ENCODE measurements at regions not wholly inside any gene's neighbourhood (a gene's known extent, or its start where the extent isn't known, plus 50 kb on each side); places are given as distances from the start of the nearest gene placed in this dataset.
A peak's percentile ranks its signal among the peaks of the same experiment; 100 is the strongest.
"Not testable (repeated sequence)": the region's sequence is repeated elsewhere in the genome, so short reads cannot be mapped to it uniquely, and the experiment has no call there.

- Mint-ChIP-seq H3K27ac (no peak overlapping the region), H3K36me3 (no peaks in the 10 kb centered on the region), H3K9me3 (no peaks in the 10 kb centered on the region)
- ATAC-seq: no peak
- DNase-seq (ENCODE audit: low spot score in 2 of 2): no peak
These were observed 144.7 kb upstream of the KIF26B start for GRCh38 chr1:245010018-245010614.

- DNase-seq (ENCODE audit: low spot score in 2 of 2): no peak
- ATAC-seq: no peak
- Mint-ChIP-seq H3K27ac (no peak overlapping the region), H3K36me3 (no peaks in the 10 kb centered on the region), H3K9me3 (no peaks in the 10 kb centered on the region)
These were observed 144.4 kb upstream of the HNRNPU start for GRCh38 chr1:245008761-245009160.

DNA sequence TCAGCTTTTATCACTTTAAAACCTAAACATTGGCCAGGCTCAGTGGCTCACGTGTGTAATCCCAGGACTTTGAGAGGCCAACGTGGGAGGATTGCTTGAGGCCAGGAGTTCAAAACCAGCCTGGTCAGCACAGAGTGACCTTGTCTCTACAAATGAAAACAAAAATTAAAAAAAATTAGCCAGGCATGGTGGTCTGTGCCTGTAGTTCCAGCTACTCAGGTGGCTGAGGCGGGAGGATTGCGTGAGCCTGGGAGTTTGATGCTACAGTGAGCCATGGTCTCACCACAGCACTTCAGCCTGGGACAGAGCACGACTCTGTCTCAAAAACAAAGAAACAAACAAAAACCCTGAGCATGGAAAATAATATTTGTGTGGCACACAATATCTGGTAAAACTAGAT is 143.5 kb upstream of the HNRNPU start:
- no peak for ATAC-seq
- no peak for DNase-seq (ENCODE audit: low spot score in 2 of 2)
- Mint-ChIP-seq H3K27ac (no peak overlapping the region), H3K36me3 (no peaks in the 10 kb centered on the region), H3K9me3 (no peaks in the 10 kb centered on the region)

- no peak for DNase-seq (ENCODE audit: low spot score in 2 of 2)
These were observed 138.9 kb upstream of the HNRNPU start for GRCh38 chr1:245003246-245003645.

GRCh38 chr1:245001252-245001651 is 136.9 kb upstream of the HNRNPU start:
- Mint-ChIP-seq H3K36me3 (no peaks in the 10 kb centered on the region), H3K9me3 (no peaks in the 10 kb centered on the region), H3K27ac (no peak overlapping the region)
- ATAC-seq (no peak), DNase-seq (ENCODE audit: low spot score in 2 of 2) (no peak)

More at GRCh38 chr1:245003246-245003645, 138.9 kb upstream of the HNRNPU start:
- H3K36me3 Mint-ChIP-seq: no peaks in the 10 kb centered on the region
- H3K9me3 Mint-ChIP-seq: no peaks in the 10 kb centered on the region
- no peak for ATAC-seq
- no peak overlapping the region for H3K27ac Mint-ChIP-seq

- ATAC-seq (no peak), DNase-seq (ENCODE audit: low spot score in 2 of 2) (no peak)
- H3K9me3 Mint-ChIP-seq: no peaks in the 10 kb centered on the region
- H3K27ac Mint-ChIP-seq: no peak overlapping the region
- H3K36me3 Mint-ChIP-seq: no peaks in the 10 kb centered on the region
These were observed 136.5 kb upstream of the HNRNPU start for GRCh38 chr1:245000872-245001188.

DNA sequence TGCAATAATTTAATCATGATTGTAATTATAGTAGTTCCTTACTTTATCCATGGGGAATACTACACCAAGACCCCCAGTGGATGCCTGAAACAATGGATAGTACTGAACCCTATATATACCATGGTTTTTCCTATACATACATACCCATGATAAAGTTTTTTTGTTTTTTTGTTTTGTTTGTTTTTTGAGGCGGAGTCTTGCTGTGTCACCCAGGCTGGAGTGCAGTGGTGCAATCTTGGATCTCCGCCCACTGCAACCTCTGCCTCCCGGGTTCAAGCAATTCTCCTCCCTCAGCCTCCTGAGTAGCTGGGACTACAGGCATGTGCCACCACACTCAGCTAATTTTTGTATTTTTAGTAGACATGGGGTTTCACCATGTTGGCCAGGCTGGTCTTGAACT is 135.3 kb upstream of the HNRNPU start:
- H3K9me3 Mint-ChIP-seq; ATAC-seq; DNase-seq (ENCODE audit: low spot score in 2 of 2); H3K36me3 Mint-ChIP-seq; H3K27ac Mint-ChIP-seq: not testable (repeated sequence)

DNA sequence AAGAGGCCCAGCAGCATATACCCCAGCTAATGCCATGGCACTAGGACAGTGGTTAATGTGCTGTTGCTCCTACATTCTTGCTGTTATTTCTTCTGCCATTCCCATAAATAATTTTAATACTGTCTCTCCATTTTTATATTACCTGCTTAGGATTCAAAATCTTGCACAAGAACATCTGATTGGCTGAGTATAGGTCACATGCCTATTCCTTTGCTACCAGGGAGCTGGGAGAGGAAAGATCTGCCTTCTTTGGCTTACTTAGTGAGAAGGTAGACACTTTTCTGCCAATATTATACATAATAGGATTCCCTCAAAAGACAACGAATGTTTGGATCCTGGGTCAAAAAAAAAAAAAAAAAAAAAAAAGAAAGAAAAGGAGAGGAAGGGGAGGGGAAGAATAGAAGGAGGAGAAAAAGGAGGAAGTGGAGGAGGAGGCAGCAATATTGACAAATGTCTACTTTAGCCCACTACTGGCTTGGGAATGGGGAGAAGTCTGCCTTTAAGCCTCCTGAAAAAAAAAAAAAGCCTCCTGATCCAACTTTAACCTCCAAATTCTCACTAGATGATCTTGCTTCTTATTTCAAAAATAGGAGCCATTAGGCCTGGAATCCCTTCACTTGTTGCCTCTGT is 134.5 kb upstream of the HNRNPU start:
- H3K27ac Mint-ChIP-seq: no peak overlapping the region
- DNase-seq (ENCODE audit: low spot score in 2 of 2) (no peak), ATAC-seq (no peak)
- H3K36me3 Mint-ChIP-seq: no peaks in the 10 kb centered on the region
- H3K9me3 Mint-ChIP-seq: no peaks in the 10 kb centered on the region

- no peaks in the 10 kb centered on the region for H3K36me3 Mint-ChIP-seq
- H3K27ac Mint-ChIP-seq: no peak overlapping the region
These were observed 131.5 kb upstream of the HNRNPU start for GRCh38 chr1:244995602-244996400.

DNA sequence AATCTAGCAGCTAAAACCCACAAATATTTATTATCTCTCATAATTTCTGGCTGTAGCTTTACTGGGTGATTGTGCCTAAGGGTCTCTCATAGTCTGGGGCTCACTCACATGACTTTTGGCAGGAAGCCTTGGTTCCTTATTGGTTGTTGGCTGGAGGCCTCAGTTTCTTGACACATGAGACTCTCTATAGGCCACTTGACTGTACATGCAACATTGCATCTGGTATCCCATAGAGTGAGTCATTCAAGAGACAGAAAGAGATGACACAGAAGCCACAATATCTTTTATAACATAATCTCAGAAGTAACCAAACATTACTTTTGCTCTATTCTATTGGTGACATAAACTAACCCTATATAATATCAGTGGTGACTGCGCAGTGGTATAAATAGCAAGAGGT is 128.5 kb upstream of the HNRNPU start:
- no peak overlapping the region for H3K27ac Mint-ChIP-seq
- no peak for DNase-seq (ENCODE audit: low spot score in 2 of 2)
- peak; percentile 76 to 78 for ATAC-seq
- H3K9me3 Mint-ChIP-seq: no peaks in the 10 kb centered on the region
- H3K36me3 Mint-ChIP-seq: no peaks in the 10 kb centered on the region

More at GRCh38 chr1:244995602-244996400, 131.5 kb upstream of the HNRNPU start:
- DNase-seq (ENCODE audit: low spot score in 2 of 2): no peak
- no peaks in the 10 kb centered on the region for H3K9me3 Mint-ChIP-seq
- no peak for ATAC-seq

DNA sequence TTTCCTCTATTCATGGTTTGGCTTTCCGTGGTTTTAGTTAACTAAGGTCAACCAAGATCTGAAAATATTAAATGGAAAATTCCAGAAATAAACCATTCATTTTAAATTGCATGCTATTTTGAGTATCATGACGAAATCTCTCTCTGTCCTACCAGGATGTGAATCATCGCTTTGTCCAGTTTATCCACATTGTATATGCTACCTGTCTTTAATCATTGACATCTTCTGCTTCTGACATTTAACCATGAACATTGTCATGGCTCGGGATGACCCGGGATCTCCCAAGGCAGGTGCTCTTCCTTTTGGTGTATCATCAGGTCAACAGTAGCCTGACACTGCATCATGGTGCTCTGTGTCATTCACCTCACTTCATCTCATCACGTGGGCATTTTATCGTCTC is 125.5 kb upstream of the HNRNPU start:
- Mint-ChIP-seq H3K27ac (no peak overlapping the region), H3K36me3 (no peaks in the 10 kb centered on the region), H3K9me3 (no peaks in the 10 kb centered on the region)
- ATAC-seq (no peak), DNase-seq (ENCODE audit: low spot score in 2 of 2) (no peak)

GRCh38 chr1:244988521-244988920 is 124.2 kb upstream of the HNRNPU start:
- no peak for ATAC-seq
- H3K27ac Mint-ChIP-seq: no peak overlapping the region

DNA sequence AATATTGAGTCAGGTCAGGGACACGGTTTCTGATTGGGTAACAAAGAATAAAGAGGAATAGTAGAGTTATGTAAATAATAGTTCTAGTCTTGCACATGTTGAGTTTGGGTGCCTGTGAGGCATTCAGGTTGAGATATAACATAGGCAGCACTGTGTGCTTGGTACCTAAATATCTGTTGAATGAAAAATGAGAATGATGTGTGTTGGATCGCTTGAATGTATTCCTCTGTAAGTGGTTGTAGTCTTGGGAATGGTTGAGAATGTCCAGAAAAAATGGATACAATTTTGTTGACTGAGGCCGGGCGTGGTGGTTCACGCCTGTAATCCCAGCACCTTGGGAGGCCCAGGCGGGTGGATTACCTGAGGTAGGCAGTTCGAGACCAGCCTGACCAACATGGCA is 116.3 kb upstream of the HNRNPU start:
- H3K9me3 Mint-ChIP-seq: no peaks in the 10 kb centered on the region
- no peak overlapping the region for H3K27ac Mint-ChIP-seq
- DNase-seq (ENCODE audit: low spot score in 2 of 2) (no peak), ATAC-seq (no peak)
- no peaks in the 10 kb centered on the region for H3K36me3 Mint-ChIP-seq

More at GRCh38 chr1:244988521-244988920, 124.2 kb upstream of the HNRNPU start:
- Mint-ChIP-seq H3K36me3 (no peaks in the 10 kb centered on the region), H3K9me3 (no peaks in the 10 kb centered on the region)
- no peak for DNase-seq (ENCODE audit: low spot score in 2 of 2)

DNA sequence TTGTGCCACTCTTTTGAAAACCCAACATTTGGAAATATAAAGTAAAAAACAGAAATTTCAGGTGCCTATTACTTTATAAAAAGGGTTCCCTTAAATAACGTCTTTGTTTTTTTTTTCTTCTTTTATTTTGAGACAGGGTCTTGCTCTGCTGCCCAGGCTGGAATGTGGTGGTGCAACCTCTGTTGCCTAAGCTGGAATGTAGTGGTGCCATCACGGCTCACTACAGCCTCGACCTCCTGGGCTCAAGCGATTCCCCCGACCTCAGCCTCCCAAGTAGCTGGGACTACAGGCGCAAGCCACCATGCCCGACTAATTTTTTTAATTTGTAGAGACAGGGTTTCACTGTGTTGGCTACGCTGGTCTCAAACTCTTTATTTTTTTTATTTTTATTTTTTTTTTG is 110.2 kb upstream of the HNRNPU start:
- Mint-ChIP-seq H3K9me3 (no peaks in the 10 kb centered on the region), H3K36me3 (peaks cover 0 to 8% of the 10 kb centered on the region in 2 donors), H3K27ac (no peak overlapping the region)
- ATAC-seq (no peak), DNase-seq (ENCODE audit: low spot score in 2 of 2) (no peak)

DNA sequence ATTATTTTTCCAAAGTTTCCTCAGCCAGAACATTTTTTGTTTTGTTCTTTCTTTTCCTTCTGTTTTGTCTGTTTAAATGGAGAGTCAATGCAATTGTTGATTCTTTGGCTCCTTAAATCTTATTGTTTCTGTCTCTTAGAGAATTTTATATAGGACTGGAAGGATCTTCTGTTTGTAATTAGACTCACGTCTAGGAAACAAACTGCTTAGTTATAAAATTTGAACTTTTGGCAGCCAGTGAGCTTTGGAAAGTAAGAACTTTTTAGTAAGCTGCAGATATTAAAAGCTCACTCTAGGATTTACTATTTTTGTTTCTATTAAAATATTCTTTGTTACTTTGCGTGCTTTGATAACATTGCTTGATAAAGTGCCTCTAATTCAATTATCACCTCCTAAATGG is 109.8 kb upstream of the HNRNPU start:
- Mint-ChIP-seq H3K27ac (no peak overlapping the region), H3K36me3 (peaks cover 0 to 8% of the 10 kb centered on the region in 2 donors), H3K9me3 (no peaks in the 10 kb centered on the region)
- no peak for DNase-seq (ENCODE audit: low spot score in 2 of 2)
- no peak for ATAC-seq

DNA sequence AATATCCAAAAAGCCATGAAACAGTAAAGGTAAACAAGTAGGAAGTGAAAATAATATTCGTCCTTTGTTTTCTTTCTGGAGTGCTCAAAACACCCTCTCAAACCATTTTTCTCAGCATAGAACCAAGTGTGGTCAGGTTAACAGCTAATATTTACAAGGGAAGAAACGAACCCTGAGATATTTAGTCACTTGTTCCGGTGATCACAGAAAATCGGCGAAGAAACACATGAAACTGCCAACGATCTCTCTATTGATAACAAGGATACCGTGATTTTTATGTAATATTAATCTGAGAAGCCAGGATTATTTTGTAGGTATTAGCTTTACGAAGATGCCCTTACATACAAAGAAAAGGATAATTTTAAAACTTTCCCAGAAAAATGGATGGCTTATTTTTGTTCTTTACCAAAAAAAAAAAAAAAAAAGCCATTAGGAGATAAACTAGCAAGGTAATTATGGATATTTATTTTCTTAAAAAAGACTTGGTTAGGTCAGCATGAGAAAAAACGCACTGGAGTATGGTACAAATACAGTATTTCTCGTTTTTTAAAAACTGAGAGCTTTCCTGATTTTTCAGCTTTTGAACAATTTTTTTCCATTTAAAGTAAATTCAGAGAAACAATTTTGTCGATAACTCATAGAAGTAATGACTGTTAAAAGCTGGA is 107.3 kb upstream of the HNRNPU start:
- no peak for ATAC-seq
- Mint-ChIP-seq H3K9me3 (no peaks in the 10 kb centered on the region), H3K27ac (peak overlapping the region; percentile 98 to 99), H3K36me3 (peaks cover 0 to 8% of the 10 kb centered on the region in 2 donors)
- DNase-seq (ENCODE audit: low spot score in 2 of 2): no peak
